ENCODE measurements at regions not wholly inside any gene's neighbourhood (a gene's known extent, or its start where the extent isn't known, plus 50 kb on each side); places are given as distances from the start of the nearest gene placed in this dataset.
"Not testable (repeated sequence)": the region's sequence is repeated elsewhere in the genome, so short reads cannot be mapped to it uniquely, and the experiment has no call there.

GRCh38 chr11:7874056-7874455 lies 57.0 kb downstream of the OR10A6 start:
- ChIA-PET POLR2A (interaction anchor here (1.2 kb wide), 1 partner anchor 28 kb away, joined by 4 read pairs; no protein-coding TSS in a partner anchor), CTCF (interaction anchor here (1.0 to 2.5 kb wide), 5 partner anchors 19 to 226 kb away, joined by 3 to 16 read pairs (median 5); partner anchors contain the start of gene EIF3F)
- no peaks in the 10 kb centered on the region for H3K36me3 Mint-ChIP-seq (ENCODE audit: insufficient read depth, unreplicated experiment)
- H3K27ac Mint-ChIP-seq (ENCODE audit: low read depth, unreplicated experiment), result peak overlapping the region; percentile 20
- H3K27me3 Mint-ChIP-seq (ENCODE audit: insufficient read depth, unreplicated experiment), result no peaks in the 10 kb centered on the region
- H3K4me3 Mint-ChIP-seq (ENCODE audit: unreplicated experiment), result no peak overlapping the region
- no peak for DNase-seq (ENCODE audit: unreplicated experiment)
- no TSS peak for BruUV-seq (replicated peaks)
- H3K9me3 Mint-ChIP-seq (ENCODE audit: unreplicated experiment), result no peaks in the 10 kb centered on the region
- intact Hi-C loops (cut with micrococcal nuclease), result no loop called here
- TF ChIP-seq CTCF (IDR thresholded peaks at IDR 0.05; ENCODE audit: unreplicated experiment), result no peak
- H3K4me1 Mint-ChIP-seq (ENCODE audit: insufficient read depth, unreplicated experiment), result peaks cover 22% of the 10 kb centered on the region

GRCh38 chr11:7872890-7873289 lies 58.2 kb downstream of the OR10A6 start:
- H3K4me3 Mint-ChIP-seq (ENCODE audit: unreplicated experiment), result no peak overlapping the region
- no TSS peak for BruUV-seq (replicated peaks)
- H3K4me1 Mint-ChIP-seq (ENCODE audit: insufficient read depth, unreplicated experiment), result peaks cover 22% of the 10 kb centered on the region
- peak overlapping the region; percentile 20 for H3K27ac Mint-ChIP-seq (ENCODE audit: low read depth, unreplicated experiment)
- POLR2A ChIA-PET, result interaction anchor here (0.7 to 1.2 kb wide), 2 partner anchors 15 to 114 kb away, joined by 3 to 4 read pairs; partner anchors contain the start of gene EIF3F
- no peak for TF ChIP-seq CTCF (IDR thresholded peaks at IDR 0.05; ENCODE audit: unreplicated experiment)
- no peaks in the 10 kb centered on the region for H3K9me3 Mint-ChIP-seq (ENCODE audit: unreplicated experiment)
- DNase-seq (ENCODE audit: unreplicated experiment), result no peak
- H3K36me3 Mint-ChIP-seq (ENCODE audit: insufficient read depth, unreplicated experiment), result no peaks in the 10 kb centered on the region
- no peaks in the 10 kb centered on the region for H3K27me3 Mint-ChIP-seq (ENCODE audit: insufficient read depth, unreplicated experiment)
- intact Hi-C loops (cut with micrococcal nuclease), result no loop called here
- CTCF ChIA-PET, result interaction anchor here (0.6 to 1.8 kb wide), 2 partner anchors 38 to 114 kb away, joined by 4 to 5 read pairs; partner anchors contain the start of gene EIF3F

GRCh38 chr11:7871056-7871455 lies 60.0 kb downstream of the OR10A6 start:
- no peaks in the 10 kb centered on the region for H3K36me3 Mint-ChIP-seq (ENCODE audit: insufficient read depth, unreplicated experiment)
- ChIA-PET POLR2A (interaction anchor here (0.7 kb wide), 1 partner anchor 252 kb away, joined by 3 read pairs; no protein-coding TSS in a partner anchor), CTCF (interaction anchor here (1.8 kb wide), 1 partner anchor 40 kb away, joined by 4 read pairs; no protein-coding TSS in a partner anchor)
- H3K4me1 Mint-ChIP-seq (ENCODE audit: insufficient read depth, unreplicated experiment), result peaks cover 22% of the 10 kb centered on the region
- no peaks in the 10 kb centered on the region for H3K27me3 Mint-ChIP-seq (ENCODE audit: insufficient read depth, unreplicated experiment)
- TF ChIP-seq CTCF (IDR thresholded peaks at IDR 0.05; ENCODE audit: unreplicated experiment), result no peak
- H3K9me3 Mint-ChIP-seq (ENCODE audit: unreplicated experiment), result no peaks in the 10 kb centered on the region
- intact Hi-C loops (cut with micrococcal nuclease), result no loop called here
- no peak overlapping the region for H3K4me3 Mint-ChIP-seq (ENCODE audit: unreplicated experiment)
- peak; percentile 29 for DNase-seq (ENCODE audit: unreplicated experiment)
- no peak overlapping the region for H3K27ac Mint-ChIP-seq (ENCODE audit: low read depth, unreplicated experiment)
- BruUV-seq (replicated peaks), result no TSS peak

GRCh38 chr11:7869467-7869866 lies 61.6 kb downstream of the OR10A6 start:
- Mint-ChIP-seq H3K9me3 (ENCODE audit: unreplicated experiment) (no peaks in the 10 kb centered on the region), H3K27ac (ENCODE audit: low read depth, unreplicated experiment) (no peak overlapping the region), H3K27me3 (ENCODE audit: insufficient read depth, unreplicated experiment) (no peaks in the 10 kb centered on the region), H3K4me1 (ENCODE audit: insufficient read depth, unreplicated experiment) (peaks cover 22% of the 10 kb centered on the region), H3K36me3 (ENCODE audit: insufficient read depth, unreplicated experiment) (no peaks in the 10 kb centered on the region), H3K4me3 (ENCODE audit: unreplicated experiment) (no peak overlapping the region)
- no peak for TF ChIP-seq CTCF (IDR thresholded peaks at IDR 0.05; ENCODE audit: unreplicated experiment)
- intact Hi-C loops (cut with micrococcal nuclease), result no loop called here
- no TSS peak for BruUV-seq (replicated peaks)
- ChIA-PET POLR2A (no interaction called here), CTCF (no interaction called here)
- no peak for DNase-seq (ENCODE audit: unreplicated experiment)

- POLR2A ChIA-PET; H3K36me3 Mint-ChIP-seq (ENCODE audit: insufficient read depth, unreplicated experiment); H3K27me3 Mint-ChIP-seq (ENCODE audit: insufficient read depth, unreplicated experiment); H3K9me3 Mint-ChIP-seq (ENCODE audit: unreplicated experiment); H3K27ac Mint-ChIP-seq (ENCODE audit: low read depth, unreplicated experiment); DNase-seq (ENCODE audit: unreplicated experiment); H3K4me3 Mint-ChIP-seq (ENCODE audit: unreplicated experiment); intact Hi-C loops (cut with micrococcal nuclease); H3K4me1 Mint-ChIP-seq (ENCODE audit: insufficient read depth, unreplicated experiment); BruUV-seq (replicated peaks): not testable (repeated sequence)
- CTCF ChIA-PET, result interaction anchor here (0.6 kb wide), 1 partner anchor 188 kb away, joined by 3 read pairs; the partner anchor contains the start of gene CYB5R2
These were observed 64.5 kb upstream of the OR5P2 start for GRCh38 chr11:7861292-7861691.

- POLR2A ChIA-PET; H3K9me3 Mint-ChIP-seq (ENCODE audit: unreplicated experiment); H3K36me3 Mint-ChIP-seq (ENCODE audit: insufficient read depth, unreplicated experiment); H3K4me1 Mint-ChIP-seq (ENCODE audit: insufficient read depth, unreplicated experiment); H3K4me3 Mint-ChIP-seq (ENCODE audit: unreplicated experiment); DNase-seq (ENCODE audit: unreplicated experiment); intact Hi-C loops (cut with micrococcal nuclease); H3K27me3 Mint-ChIP-seq (ENCODE audit: insufficient read depth, unreplicated experiment); BruUV-seq (replicated peaks); H3K27ac Mint-ChIP-seq (ENCODE audit: low read depth, unreplicated experiment): not testable (repeated sequence)
- CTCF ChIA-PET, result interaction anchor here (0.6 kb wide), 1 partner anchor 188 kb away, joined by 3 read pairs; the partner anchor contains the start of gene CYB5R2
These were observed 64.1 kb upstream of the OR5P2 start for GRCh38 chr11:7860844-7861243.
